Panc1 (cell line): ENCODE measurements at regions not wholly inside any gene's neighbourhood (a gene's known extent, or its start where the extent isn't known, plus 50 kb on each side); places are given as distances from the start of the nearest gene placed in this dataset.

ENCODE experiments used
- POLR2AphosphoS5 ChIP-seq: IDR thresholded peaks from 2 replicates; pipeline ENCODE4 v1.6.1; 2012; ENCODE audit warnings: mild to moderate bottlenecking, low read depth, low read length, moderate library complexity
- SIN3A ChIP-seq: IDR thresholded peaks from 2 replicates; pipeline ENCODE4 v1.6.1; 2012; ENCODE audit warnings: low read depth, mild to moderate bottlenecking, low read length, moderate library complexity, borderline replicate concordance; ENCODE audit not compliant: insufficient read depth
- TF ChIP-seq, protein P1 (sequence below): fragments of 450-650 bp; IDR thresholded peaks from 2 replicates; pipeline ENCODE4 v1.5.1; 2017; ENCODE audit warnings: mild to moderate bottlenecking
- TF ChIP-seq, protein P2 (sequence below), 2 experiments: IDR thresholded peaks; 2 replicates each; pipeline ENCODE4 v1.6.1; 2011 to 2012; ENCODE audit warnings: low read depth in 2 of 2, control low read depth in 1 of 2, low read length in 1 of 2, mild to moderate bottlenecking in 1 of 2, moderate library complexity in 1 of 2; ENCODE audit not compliant: insufficient read depth in 1 of 2

DNA sequence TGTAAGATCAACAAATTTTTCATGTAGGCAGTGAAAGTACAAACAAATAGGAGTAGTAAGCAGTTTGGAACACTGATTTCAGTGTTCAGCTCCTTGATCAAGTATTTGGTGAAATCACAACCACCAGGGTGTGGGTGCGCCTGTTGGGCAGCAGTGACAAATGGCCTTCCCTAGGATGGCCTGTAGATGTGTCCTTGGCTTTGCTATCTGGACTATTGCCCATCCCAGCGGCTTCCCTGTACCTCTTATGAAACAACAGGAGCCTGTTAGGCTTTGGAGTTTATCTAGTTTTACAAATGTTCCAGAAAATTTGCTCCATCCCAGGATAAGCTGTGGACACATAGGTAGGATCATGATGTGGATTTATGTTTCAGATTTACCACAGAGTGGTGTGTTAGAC, 216.8 kb upstream of the FAT1 start:
- TF ChIP-seq, protein P1, sequence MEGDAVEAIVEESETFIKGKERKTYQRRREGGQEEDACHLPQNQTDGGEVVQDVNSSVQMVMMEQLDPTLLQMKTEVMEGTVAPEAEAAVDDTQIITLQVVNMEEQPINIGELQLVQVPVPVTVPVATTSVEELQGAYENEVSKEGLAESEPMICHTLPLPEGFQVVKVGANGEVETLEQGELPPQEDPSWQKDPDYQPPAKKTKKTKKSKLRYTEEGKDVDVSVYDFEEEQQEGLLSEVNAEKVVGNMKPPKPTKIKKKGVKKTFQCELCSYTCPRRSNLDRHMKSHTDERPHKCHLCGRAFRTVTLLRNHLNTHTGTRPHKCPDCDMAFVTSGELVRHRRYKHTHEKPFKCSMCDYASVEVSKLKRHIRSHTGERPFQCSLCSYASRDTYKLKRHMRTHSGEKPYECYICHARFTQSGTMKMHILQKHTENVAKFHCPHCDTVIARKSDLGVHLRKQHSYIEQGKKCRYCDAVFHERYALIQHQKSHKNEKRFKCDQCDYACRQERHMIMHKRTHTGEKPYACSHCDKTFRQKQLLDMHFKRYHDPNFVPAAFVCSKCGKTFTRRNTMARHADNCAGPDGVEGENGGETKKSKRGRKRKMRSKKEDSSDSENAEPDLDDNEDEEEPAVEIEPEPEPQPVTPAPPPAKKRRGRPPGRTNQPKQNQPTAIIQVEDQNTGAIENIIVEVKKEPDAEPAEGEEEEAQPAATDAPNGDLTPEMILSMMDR: no peak
- no peak for TF ChIP-seq POLR2AphosphoS5
- TF ChIP-seq, protein P2, sequence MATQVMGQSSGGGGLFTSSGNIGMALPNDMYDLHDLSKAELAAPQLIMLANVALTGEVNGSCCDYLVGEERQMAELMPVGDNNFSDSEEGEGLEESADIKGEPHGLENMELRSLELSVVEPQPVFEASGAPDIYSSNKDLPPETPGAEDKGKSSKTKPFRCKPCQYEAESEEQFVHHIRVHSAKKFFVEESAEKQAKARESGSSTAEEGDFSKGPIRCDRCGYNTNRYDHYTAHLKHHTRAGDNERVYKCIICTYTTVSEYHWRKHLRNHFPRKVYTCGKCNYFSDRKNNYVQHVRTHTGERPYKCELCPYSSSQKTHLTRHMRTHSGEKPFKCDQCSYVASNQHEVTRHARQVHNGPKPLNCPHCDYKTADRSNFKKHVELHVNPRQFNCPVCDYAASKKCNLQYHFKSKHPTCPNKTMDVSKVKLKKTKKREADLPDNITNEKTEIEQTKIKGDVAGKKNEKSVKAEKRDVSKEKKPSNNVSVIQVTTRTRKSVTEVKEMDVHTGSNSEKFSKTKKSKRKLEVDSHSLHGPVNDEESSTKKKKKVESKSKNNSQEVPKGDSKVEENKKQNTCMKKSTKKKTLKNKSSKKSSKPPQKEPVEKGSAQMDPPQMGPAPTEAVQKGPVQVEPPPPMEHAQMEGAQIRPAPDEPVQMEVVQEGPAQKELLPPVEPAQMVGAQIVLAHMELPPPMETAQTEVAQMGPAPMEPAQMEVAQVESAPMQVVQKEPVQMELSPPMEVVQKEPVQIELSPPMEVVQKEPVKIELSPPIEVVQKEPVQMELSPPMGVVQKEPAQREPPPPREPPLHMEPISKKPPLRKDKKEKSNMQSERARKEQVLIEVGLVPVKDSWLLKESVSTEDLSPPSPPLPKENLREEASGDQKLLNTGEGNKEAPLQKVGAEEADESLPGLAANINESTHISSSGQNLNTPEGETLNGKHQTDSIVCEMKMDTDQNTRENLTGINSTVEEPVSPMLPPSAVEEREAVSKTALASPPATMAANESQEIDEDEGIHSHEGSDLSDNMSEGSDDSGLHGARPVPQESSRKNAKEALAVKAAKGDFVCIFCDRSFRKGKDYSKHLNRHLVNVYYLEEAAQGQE (IDR thresholded peaks at IDR 0.05; ENCODE audit: insufficient read depth in 1 of 2, low read depth in 2 of 2, low read length in 1 of 2): no peak
- TF ChIP-seq SIN3A: no peak
